ES-I3 (cell line): ENCODE measurements at regions not wholly inside any gene's neighbourhood (a gene's known extent, or its start where the extent isn't known, plus 50 kb on each side); places are given as distances from the start of the nearest gene placed in this dataset.

ENCODE experiments used
- H3K36me3 ChIP-seq: 2 replicates; pipeline ENCODE4 v1.6.1; 2013; ENCODE audit warnings: mild to moderate bottlenecking, low read length, control low read depth, moderate library complexity; ENCODE audit not compliant: insufficient read depth
- H3K4me1 ChIP-seq: 2 replicates; pipeline ENCODE4 v1.6.1; 2013; ENCODE audit warnings: mild to moderate bottlenecking, control low read depth, low read length; ENCODE audit not compliant: insufficient read depth
- H3K9ac ChIP-seq: 2 replicates; pipeline ENCODE4 v1.6.1; 2013; ENCODE audit warnings: low read depth, mild to moderate bottlenecking, low read length, moderate library complexity
- H3K9me3 ChIP-seq: 2 replicates; pipeline ENCODE4 v1.6.1; 2013; ENCODE audit warnings: mild to moderate bottlenecking, low read length, moderate library complexity; ENCODE audit not compliant: control insufficient read depth, insufficient read depth

- Histone ChIP-seq H3K4me1 (peaks cover 6% of the 10 kb centered on the region; the same call in 1 of the 2 replicates), H3K9me3 (no peaks in the 10 kb centered on the region), H3K36me3 (no peaks in the 10 kb centered on the region), H3K9ac (no peak overlapping the region)
Measured at GRCh38 chr2:191581003-191581402, 96.9 kb upstream of the NABP1 start.

- H3K9ac ChIP-seq: no peak overlapping the region
Measured at GRCh38 chr2:191582355-191582754, 95.6 kb upstream of the NABP1 start.

GRCh38 chr2:191591025-191591424, 86.9 kb upstream of the NABP1 start:
- H3K9ac ChIP-seq: no peak overlapping the region
- no peaks in the 10 kb centered on the region for H3K36me3 ChIP-seq
- peaks cover 6% of the 10 kb centered on the region for H3K9me3 ChIP-seq
- H3K4me1 ChIP-seq: no peaks in the 10 kb centered on the region

More at GRCh38 chr2:191582355-191582754, 95.6 kb upstream of the NABP1 start:
- no peaks in the 10 kb centered on the region for H3K4me1 ChIP-seq
- H3K36me3 ChIP-seq: no peaks in the 10 kb centered on the region
- no peaks in the 10 kb centered on the region for H3K9me3 ChIP-seq

- Histone ChIP-seq H3K36me3 (no peaks in the 10 kb centered on the region), H3K9me3 (peaks cover 6% of the 10 kb centered on the region), H3K9ac (no peak overlapping the region), H3K4me1 (no peaks in the 10 kb centered on the region)
Measured at GRCh38 chr2:191593622-191594385, 84.1 kb upstream of the NABP1 start.

- H3K4me1 ChIP-seq: no peaks in the 10 kb centered on the region
- H3K9me3 ChIP-seq: peaks cover 1% of the 10 kb centered on the region
Measured at GRCh38 chr2:191597186-191597751, 80.7 kb upstream of the NABP1 start.

GRCh38 chr2:191598296-191598695, 79.6 kb upstream of the NABP1 start:
- Histone ChIP-seq H3K4me1 (no peaks in the 10 kb centered on the region), H3K36me3 (no peaks in the 10 kb centered on the region), H3K9ac (no peak overlapping the region), H3K9me3 (no peaks in the 10 kb centered on the region)

More at GRCh38 chr2:191597186-191597751, 80.7 kb upstream of the NABP1 start:
- Histone ChIP-seq H3K36me3 (no peaks in the 10 kb centered on the region), H3K9ac (no peak overlapping the region)

- Histone ChIP-seq H3K9ac (no peak overlapping the region), H3K36me3 (no peaks in the 10 kb centered on the region), H3K9me3 (no peaks in the 10 kb centered on the region), H3K4me1 (no peaks in the 10 kb centered on the region)
Measured at GRCh38 chr2:191601060-191601459, 76.9 kb upstream of the NABP1 start.

- Histone ChIP-seq H3K4me1 (no peaks in the 10 kb centered on the region), H3K9me3 (no peaks in the 10 kb centered on the region), H3K9ac (no peak overlapping the region), H3K36me3 (no peaks in the 10 kb centered on the region)
Measured at GRCh38 chr2:191604154-191604553, 73.8 kb upstream of the NABP1 start.

GRCh38 chr2:191607096-191607495, 70.8 kb upstream of the NABP1 start:
- H3K4me1 ChIP-seq: no peaks in the 10 kb centered on the region
- no peaks in the 10 kb centered on the region for H3K9me3 ChIP-seq
- no peak overlapping the region for H3K9ac ChIP-seq
- no peaks in the 10 kb centered on the region for H3K36me3 ChIP-seq

- Histone ChIP-seq H3K4me1 (no peaks in the 10 kb centered on the region), H3K9me3 (no peaks in the 10 kb centered on the region), H3K36me3 (no peaks in the 10 kb centered on the region), H3K9ac (no peak overlapping the region)
Measured at GRCh38 chr2:191610756-191611155, 67.2 kb upstream of the NABP1 start.

- H3K9ac ChIP-seq: no peak overlapping the region
Measured at GRCh38 chr2:191611614-191612013, 66.3 kb upstream of the NABP1 start.

GRCh38 chr2:191612496-191612895, 65.4 kb upstream of the NABP1 start:
- no peaks in the 10 kb centered on the region for H3K9me3 ChIP-seq
- no peak overlapping the region for H3K9ac ChIP-seq
- H3K4me1 ChIP-seq: no peaks in the 10 kb centered on the region
- H3K36me3 ChIP-seq: no peaks in the 10 kb centered on the region

More at GRCh38 chr2:191611614-191612013, 66.3 kb upstream of the NABP1 start:
- Histone ChIP-seq H3K9me3 (no peaks in the 10 kb centered on the region), H3K4me1 (no peaks in the 10 kb centered on the region), H3K36me3 (no peaks in the 10 kb centered on the region)

GRCh38 chr2:191614759-191615158, 63.2 kb upstream of the NABP1 start:
- Histone ChIP-seq H3K36me3 (no peaks in the 10 kb centered on the region), H3K9me3 (no peaks in the 10 kb centered on the region), H3K4me1 (no peaks in the 10 kb centered on the region)

GRCh38 chr2:191615596-191615995, 62.3 kb upstream of the NABP1 start:
- Histone ChIP-seq H3K9me3 (no peaks in the 10 kb centered on the region), H3K4me1 (no peaks in the 10 kb centered on the region), H3K36me3 (no peaks in the 10 kb centered on the region), H3K9ac (no peak overlapping the region)

More at GRCh38 chr2:191614759-191615158, 63.2 kb upstream of the NABP1 start:
- no peak overlapping the region for H3K9ac ChIP-seq

- no peak overlapping the region for H3K9ac ChIP-seq
- no peaks in the 10 kb centered on the region for H3K4me1 ChIP-seq
- no peaks in the 10 kb centered on the region for H3K9me3 ChIP-seq
- H3K36me3 ChIP-seq: 0 out of 2 replicates have a peak, but pooled peaks cover 3% of the 10 kb centered on the region
Measured at GRCh38 chr2:191617575-191617974, 60.4 kb upstream of the NABP1 start.
